Esophagus squamous epithelium (tissue), 5 donors: ENCODE measurements at regions not wholly inside any gene's neighbourhood (a gene's known extent, or its start where the extent isn't known, plus 50 kb on each side); places are given as distances from the start of the nearest gene placed in this dataset.

Experiments used
- DNase-seq: peaks from one replicate; lab custom pipeline; 2025; lab: John Stamatoyannopoulos, UW
- H3K27ac ChIP-seq, 4 donors: fragments of 200-600 bp; sonication (generic); one replicate each; pipeline ENCODE4 v1.5.1; 2016 to 2019; ENCODE audit warnings: mild to moderate bottlenecking in 1 of 4
- H3K27me3 ChIP-seq, 4 donors: fragments of 200-600 bp; sonication (generic); 1 replicate in 3 of 4; 2 replicates in 1 of 4; pipeline versions ENCODE4 v1.5.1 to v1.6.0; 2017 to 2021; ENCODE audit warnings: antibody characterized with exemption in 1 of 4
- H3K36me3 ChIP-seq, 3 donors: fragments of 200-600 bp; sonication (generic); one replicate each; pipeline ENCODE4 v1.5.1; 2016 to 2019
- H3K4me1 ChIP-seq, 3 donors: fragments of 200-600 bp; sonication (generic); one replicate each; pipeline ENCODE4 v1.5.1; 2017 to 2019
- H3K4me3 ChIP-seq, 4 donors: fragments of 200-600 bp; sonication (generic); 1 replicate in 3 of 4; 2 replicates in 1 of 4; pipeline ENCODE4 v1.5.1; 2016 to 2019; ENCODE audit warnings: mild to moderate bottlenecking in 2 of 4, moderate library complexity in 1 of 4
- H3K9me3 ChIP-seq, 3 donors: fragments of 200-600 bp; sonication (generic); one replicate each; pipeline ENCODE4 v1.5.1; 2016 to 2019
- POLR2A ChIP-seq, 4 donors: fragments of 450-650 bp; IDR thresholded peaks; one replicate each; pipeline ENCODE4 v1.6.1; 2017; ENCODE audit warnings: antibody characterized with exemption in 4 of 4, mild to moderate bottlenecking in 4 of 4, moderate library complexity in 3 of 4
- WGBS, 2 donors: methylation state at CpG; one replicate each; pipeline ENCODE4 v1.1.5; 2018; 5-methylcytosine and 5-hydroxymethylcytosine counted together
- intact Hi-C: fragments of 100-400 bp; cut with DNase I; formaldehyde crosslinking; loops from one replicate; pipeline ENCODE4 v1.15.0; 2022
- TF ChIP-seq, protein P1 (sequence below), 6 experiments: fragments of 450-650 bp in 4 of 6; fragments of 200-600 bp in 2 of 6; sonication (generic) in 2 of 6; IDR thresholded peaks; one replicate each; pipeline ENCODE4 v1.5.1; 2016 to 2019; ENCODE audit warnings: antibody characterized with exemption in 6 of 6, mild to moderate bottlenecking in 4 of 6, moderate library complexity in 4 of 6
- donor health status: DM: yes; HTN: yes; CAD: no.

DNA sequence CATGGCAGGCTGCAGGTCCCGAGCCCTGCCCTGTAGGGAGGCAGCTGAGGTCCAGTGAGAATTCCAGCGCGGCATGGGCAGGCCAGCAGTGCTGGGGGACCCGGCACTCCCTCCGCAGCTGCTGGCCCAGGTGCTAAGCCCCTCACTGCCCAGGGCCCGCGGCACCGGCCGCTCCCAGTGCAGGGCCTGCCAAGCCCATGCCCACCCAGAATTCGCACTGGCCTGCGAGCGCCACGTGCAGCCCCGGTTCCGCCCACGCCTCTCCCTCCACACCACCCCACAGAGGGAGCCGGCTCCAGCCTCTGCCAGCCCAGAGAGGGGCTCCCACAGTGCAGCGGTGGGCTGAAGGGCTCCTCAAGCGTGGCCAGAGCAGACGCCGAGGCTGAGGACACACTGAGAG is 158.5 kb upstream of the ACVR2A start:
- no peak for DNase-seq
- intact Hi-C loops, result no loop called here
- no peaks in the 10 kb centered on the region for H3K27me3 ChIP-seq
- H3K27ac ChIP-seq, result no peak overlapping the region
- no peaks in the 10 kb centered on the region for H3K4me1 ChIP-seq
- 100% methylated on average over 3 of the region's 21 CpGs; no CpG with 5 or more reads in 1 of the 2 donors for WGBS, 2 donors
- no peaks in the 10 kb centered on the region for H3K9me3 ChIP-seq
- no peak overlapping the region for H3K4me3 ChIP-seq
- no peaks in the 10 kb centered on the region for H3K36me3 ChIP-seq
- no peak for TF ChIP-seq POLR2A (IDR thresholded peaks at IDR 0.05)
- TF ChIP-seq, protein P1, sequence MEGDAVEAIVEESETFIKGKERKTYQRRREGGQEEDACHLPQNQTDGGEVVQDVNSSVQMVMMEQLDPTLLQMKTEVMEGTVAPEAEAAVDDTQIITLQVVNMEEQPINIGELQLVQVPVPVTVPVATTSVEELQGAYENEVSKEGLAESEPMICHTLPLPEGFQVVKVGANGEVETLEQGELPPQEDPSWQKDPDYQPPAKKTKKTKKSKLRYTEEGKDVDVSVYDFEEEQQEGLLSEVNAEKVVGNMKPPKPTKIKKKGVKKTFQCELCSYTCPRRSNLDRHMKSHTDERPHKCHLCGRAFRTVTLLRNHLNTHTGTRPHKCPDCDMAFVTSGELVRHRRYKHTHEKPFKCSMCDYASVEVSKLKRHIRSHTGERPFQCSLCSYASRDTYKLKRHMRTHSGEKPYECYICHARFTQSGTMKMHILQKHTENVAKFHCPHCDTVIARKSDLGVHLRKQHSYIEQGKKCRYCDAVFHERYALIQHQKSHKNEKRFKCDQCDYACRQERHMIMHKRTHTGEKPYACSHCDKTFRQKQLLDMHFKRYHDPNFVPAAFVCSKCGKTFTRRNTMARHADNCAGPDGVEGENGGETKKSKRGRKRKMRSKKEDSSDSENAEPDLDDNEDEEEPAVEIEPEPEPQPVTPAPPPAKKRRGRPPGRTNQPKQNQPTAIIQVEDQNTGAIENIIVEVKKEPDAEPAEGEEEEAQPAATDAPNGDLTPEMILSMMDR (IDR thresholded peaks at IDR 0.05), result no peak

DNA sequence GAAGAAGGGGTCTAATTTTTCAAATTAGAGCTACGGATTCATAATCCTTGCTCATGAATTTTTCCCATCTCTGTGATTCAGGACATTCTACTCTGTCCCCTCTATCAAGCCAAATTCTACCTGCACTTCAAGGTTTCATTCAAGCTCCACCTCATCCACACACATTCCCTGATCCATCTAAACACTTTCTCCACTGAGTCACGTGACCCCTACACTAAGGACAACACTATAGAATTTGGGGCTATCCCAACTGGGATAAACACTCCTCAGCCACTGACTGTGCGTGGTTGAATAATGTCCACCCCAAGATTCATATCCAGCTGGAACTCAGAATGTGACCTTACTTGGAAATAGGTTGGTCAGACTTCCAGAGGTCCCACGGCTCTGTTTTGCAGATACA is 159.9 kb upstream of the ACVR2A start:
- Histone ChIP-seq H3K27ac (no peak overlapping the region), H3K36me3 (no peaks in the 10 kb centered on the region), H3K4me3 (no peak overlapping the region), H3K9me3 (no peaks in the 10 kb centered on the region), H3K4me1 (no peaks in the 10 kb centered on the region), H3K27me3 (no peaks in the 10 kb centered on the region)
- DNase-seq, result no peak
- WGBS, 2 donors, result 79 to 85% methylated on average over 3 of the region's 4 CpGs
- intact Hi-C loops, result no loop called here
- TF ChIP-seq, protein P1 (IDR thresholded peaks at IDR 0.05), result no peak
- no peak for TF ChIP-seq POLR2A (IDR thresholded peaks at IDR 0.05)

DNA sequence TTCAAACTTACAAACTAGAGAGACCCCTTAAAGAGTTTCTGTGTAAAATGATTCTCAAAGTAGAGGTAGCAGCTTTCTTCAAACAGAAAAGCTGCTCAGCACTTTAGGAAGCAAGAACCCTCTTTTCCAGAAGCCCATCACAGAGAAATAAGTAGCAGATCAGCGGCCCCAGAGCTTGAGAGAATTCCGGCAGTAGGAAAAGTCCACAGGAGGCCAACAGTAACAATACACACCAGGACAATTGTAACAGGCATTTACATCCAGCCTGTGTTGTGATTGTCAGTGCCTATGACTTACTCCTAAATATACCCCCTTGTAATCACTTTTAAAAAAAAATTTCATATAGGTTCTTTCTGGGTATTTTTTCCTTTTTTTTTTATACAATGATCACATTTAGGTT is 161.4 kb upstream of the ACVR2A start:
- Histone ChIP-seq H3K4me1 (no peaks in the 10 kb centered on the region), H3K9me3 (no peaks in the 10 kb centered on the region), H3K27ac (no peak overlapping the region), H3K27me3 (no peaks in the 10 kb centered on the region), H3K4me3 (no peak overlapping the region), H3K36me3 (no peaks in the 10 kb centered on the region)
- no peak for TF ChIP-seq POLR2A (IDR thresholded peaks at IDR 0.05)
- TF ChIP-seq, protein P1 (IDR thresholded peaks at IDR 0.05), result no peak
- 86 to 100% methylated on average over 2 of the region's 2 CpGs for WGBS, 2 donors
- DNase-seq, result no peak
- intact Hi-C loops, result no loop called here

DNA sequence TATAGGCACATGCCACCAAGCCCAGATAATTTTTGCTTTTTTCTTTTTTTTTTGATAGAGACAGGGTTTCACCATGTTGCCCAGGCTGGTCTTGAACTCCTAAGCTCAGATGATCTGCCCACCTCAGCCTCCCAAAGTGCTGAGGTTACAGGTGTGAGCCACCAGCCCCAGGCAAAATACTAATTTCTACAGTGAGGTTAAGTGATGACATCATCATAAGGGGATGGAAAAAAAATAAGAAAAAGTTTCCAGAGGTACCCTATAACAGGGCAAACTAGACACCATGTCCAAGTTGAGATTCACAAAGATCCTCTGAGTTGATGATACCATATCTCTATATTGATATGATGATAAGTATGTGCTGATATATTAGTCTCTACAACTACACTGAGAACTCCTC is 163.7 kb upstream of the ACVR2A start:
- no peaks in the 10 kb centered on the region for H3K36me3 ChIP-seq

DNA sequence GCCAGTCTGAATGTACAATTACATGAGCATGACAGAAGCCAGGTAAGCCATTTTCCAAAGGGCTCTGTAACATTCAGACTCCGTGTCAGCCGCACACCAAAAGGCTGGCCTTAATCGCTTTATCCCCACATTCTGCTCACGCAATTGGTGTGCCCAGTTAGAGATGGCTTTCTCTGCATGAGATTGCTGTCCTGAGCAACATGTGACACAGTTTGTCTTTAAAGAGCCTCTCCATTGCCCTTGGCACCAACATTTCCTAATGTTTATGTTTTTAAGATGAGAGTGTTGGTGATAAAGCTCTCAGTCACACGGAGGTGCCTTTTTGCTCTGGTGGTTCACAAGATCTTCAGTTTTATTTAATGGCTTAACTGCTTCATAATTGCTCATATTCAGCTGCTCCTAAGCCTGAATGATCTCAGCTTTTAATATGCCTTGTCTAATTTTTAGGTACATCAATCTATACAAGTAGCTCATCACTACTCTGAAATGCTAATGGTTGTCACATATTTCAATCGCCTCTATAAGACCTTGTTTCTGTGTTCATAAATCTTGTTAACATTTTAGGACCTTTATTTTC is 164.8 kb upstream of the ACVR2A start:
- 73 to 85% methylated on average over 6 of the region's 6 CpGs for WGBS, 2 donors
- intact Hi-C loops, result no loop called here
- no peak for DNase-seq
- TF ChIP-seq, protein P1 (IDR thresholded peaks at IDR 0.05), result no peak
- no peak for TF ChIP-seq POLR2A (IDR thresholded peaks at IDR 0.05)
- H3K4me1 ChIP-seq, result no peaks in the 10 kb centered on the region
- H3K27me3 ChIP-seq, result no peaks in the 10 kb centered on the region
- H3K27ac ChIP-seq, result no peak overlapping the region
- H3K4me3 ChIP-seq, result no peak overlapping the region
- no peaks in the 10 kb centered on the region for H3K9me3 ChIP-seq
- no peaks in the 10 kb centered on the region for H3K36me3 ChIP-seq

More for the DNA sequence above, 163.7 kb upstream of the ACVR2A start:
- Histone ChIP-seq H3K9me3 (no peaks in the 10 kb centered on the region), H3K4me1 (no peaks in the 10 kb centered on the region), H3K4me3 (no peak overlapping the region), H3K27me3 (no peaks in the 10 kb centered on the region), H3K27ac (no peak overlapping the region)
- no peak for DNase-seq
- no peak for TF ChIP-seq POLR2A (IDR thresholded peaks at IDR 0.05)
- TF ChIP-seq, protein P1 (IDR thresholded peaks at IDR 0.05), result no peak
- intact Hi-C loops, result no loop called here
